ELF-1 (cell line): ENCODE measurements at regions not wholly inside any gene's neighbourhood (a gene's known extent, or its start where the extent isn't known, plus 50 kb on each side); places are given as distances from the start of the nearest gene placed in this dataset.
"Not testable (repeated sequence)": the region's sequence is repeated elsewhere in the genome, so short reads cannot be mapped to it uniquely, and the experiment has no call there.

ENCODE experiments used
- DNase-seq: peaks from one replicate; pipeline ENCODE4 v3.0.0-alpha.2; 2016; ENCODE audit warnings: low read depth, low spot score

GRCh38 chr18:43714343-43715010, 437.2 kb upstream of the SYT4 start:
- DNase-seq, result no peak

GRCh38 chr18:43719267-43719795, 442.0 kb upstream of the SYT4 start:
- peak; percentile 90 for DNase-seq

DNA sequence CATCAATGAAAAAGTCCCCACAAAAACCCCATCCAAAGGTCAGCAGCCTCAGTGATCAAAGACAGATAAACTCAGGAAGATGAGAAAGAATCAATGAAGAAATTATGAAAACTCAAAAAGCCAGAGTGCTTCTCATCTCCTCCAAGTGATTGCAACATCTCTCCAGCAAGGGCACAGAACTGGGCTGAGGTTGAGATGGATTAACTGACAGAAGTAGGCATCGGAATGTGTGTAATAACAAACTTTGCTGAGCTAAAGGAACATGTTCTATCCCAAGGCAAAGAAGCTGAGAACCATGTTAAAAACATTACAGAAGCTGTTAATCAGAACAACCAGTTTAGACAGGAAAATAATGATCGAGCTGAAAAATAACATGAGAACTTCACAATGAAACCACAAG, 442.8 kb upstream of the SYT4 start:
- DNase-seq, result no peak

DNA sequence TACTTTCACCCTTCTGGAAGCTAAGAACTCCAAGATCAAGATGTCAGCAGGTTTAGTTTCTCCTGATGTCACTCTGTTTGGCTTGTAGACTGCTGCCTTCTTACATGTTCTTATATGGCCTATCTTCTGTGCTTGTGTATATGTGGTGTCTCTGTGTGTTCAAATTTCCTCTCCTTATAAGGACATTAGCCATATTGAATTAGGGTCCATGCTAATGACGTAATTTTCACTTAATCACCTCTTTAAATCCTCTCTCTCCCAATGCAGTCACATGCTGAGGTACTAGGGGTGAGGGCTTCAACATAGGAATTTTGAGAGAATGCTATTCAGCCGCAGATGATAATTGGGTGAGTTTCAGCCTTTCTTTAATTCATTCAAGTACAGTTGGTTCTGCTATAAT, 458.3 kb upstream of the SYT4 start:
- DNase-seq, result no peak

DNA sequence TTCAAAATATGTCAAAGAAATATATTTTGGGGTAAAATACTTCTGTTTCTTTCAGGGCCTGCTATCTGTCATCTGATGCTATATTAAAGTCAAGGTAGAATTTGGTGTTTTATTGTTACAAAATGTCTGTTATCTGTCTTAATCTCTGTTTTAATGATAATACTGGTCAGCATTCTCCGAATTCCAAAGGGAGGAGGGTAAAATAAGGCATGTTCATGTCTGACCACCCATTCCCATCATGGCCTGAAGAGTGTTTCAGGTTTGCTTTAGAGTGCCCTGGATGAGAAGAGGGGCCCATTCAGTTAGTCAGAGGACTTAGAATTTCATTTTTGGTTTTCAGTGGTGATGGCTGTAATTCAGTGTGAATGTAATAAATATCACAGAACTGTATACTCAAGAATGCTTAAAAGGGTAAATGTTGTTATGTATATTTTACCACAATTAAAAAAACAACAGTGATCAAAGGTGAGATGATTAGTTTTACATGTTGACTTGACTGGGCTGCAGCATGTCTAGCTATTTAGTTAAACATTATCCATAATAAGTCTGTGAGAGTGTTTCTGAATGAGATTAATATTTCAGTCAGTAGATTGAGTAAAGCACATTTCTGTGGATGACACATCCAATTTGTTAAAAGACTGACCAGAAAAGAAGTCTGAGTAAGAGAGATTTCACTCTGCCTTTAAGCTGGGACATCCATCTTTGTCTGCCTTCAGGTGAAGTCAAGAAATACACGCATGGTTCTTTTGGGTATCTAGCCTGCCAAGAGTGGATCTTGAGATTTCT, 467.9 kb upstream of the SYT4 start:
- no peak for DNase-seq

GRCh38 chr18:43751203-43751602, 473.9 kb upstream of the SYT4 start:
- no peak for DNase-seq

- DNase-seq, result no peak
Observed at GRCh38 chr18:43751835-43752234, 474.5 kb upstream of the SYT4 start.

DNA sequence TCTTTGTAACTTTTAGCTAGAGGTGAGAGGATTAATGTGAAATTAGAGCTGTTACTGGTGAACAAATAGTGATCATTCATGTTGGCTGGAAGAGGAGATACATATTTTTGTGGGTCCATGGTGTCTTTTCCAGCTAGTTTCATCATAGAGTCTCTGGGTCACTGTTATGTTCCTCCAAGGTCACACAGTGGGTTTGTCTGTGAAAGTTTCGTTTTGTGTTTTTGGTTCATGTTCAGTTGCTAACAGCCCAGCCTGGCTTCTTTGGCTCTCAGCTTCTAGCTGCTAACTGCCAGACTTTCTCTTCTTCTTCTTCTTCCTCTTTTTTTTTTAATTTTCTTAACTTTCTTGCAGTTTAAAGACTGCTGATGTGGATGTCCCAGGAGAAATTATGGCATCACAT, 480.0 kb upstream of the SYT4 start:
- no peak for DNase-seq

DNA sequence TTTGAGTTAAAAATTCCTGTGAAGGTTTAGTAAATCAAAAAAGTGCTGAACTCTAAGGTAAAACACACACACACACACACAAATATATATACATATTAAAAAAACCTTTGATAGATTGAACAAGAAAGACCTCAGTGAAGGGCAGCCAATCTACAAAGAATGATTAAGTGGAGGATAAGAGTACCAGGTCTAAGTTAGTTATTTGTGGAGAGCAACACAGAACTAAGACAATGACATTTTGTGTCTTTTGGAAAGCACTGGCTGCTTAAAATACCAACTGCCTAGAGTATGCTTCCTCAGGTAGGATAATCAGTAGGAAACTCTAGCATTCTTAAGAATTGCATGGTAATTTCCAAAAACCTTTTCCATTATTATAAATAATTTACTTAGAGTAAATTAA, 481.4 kb upstream of the SYT4 start:
- no peak for DNase-seq

DNA sequence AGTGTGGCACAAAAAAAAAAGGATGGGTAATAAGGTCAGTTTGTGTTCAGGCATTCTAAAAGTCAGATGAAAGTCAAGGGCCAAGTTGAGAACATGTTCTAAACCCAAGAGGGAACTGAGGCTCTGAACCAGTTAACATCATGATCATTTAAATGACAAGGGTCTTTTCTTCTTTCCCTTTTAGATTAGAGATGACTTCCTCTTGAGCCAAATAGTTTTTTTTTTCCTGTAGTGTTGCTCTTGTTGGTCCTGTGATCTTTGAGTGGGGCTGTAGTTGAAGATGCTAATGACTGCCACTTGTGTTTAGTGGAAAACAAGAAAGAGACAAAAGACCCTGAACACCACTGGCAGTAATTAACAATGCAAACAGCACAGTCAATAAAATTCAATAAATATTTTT, 482.7 kb upstream of the SYT4 start:
- DNase-seq, result peak; percentile 6

DNA sequence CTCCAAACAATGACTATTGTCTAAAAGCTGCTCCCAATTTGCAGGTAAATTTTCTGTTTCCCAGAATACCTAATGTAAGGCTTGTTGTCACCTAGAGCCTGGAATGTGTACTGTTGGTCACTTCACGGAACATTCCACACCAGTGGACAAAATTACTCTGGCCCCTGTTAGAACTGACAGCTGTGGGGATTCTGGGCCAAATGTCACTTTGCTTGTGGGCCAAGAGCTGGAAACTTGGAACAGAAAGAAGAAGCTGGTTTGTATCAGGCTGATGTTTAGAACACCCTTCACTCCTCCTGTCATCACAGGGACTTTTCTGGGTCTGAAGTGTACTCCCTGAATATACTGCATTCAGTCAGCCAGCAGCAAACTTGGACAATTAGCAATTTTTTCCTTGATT, 495.6 kb upstream of the SYT4 start:
- DNase-seq, result no peak

DNA sequence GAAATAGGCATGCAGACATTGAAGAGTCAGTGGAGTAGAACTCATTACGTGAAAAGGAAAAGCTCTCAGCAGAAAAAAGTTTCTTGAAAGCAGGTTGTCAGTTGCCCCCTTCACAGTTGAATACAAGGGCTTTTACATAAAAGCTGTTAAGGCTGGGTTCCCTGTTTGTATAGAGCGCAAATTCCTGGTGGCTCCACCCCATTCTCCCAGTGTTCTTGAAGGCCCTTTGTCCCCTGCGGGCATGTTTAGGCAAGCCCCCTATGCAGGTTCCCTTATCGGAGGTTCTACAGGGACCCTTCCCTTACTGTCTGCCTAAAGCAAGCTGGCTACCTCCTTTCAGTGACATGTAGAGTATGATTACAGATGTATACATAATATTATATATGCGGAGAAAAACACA, 497.2 kb upstream of the SYT4 start:
- DNase-seq, result peak; percentile 85

DNA sequence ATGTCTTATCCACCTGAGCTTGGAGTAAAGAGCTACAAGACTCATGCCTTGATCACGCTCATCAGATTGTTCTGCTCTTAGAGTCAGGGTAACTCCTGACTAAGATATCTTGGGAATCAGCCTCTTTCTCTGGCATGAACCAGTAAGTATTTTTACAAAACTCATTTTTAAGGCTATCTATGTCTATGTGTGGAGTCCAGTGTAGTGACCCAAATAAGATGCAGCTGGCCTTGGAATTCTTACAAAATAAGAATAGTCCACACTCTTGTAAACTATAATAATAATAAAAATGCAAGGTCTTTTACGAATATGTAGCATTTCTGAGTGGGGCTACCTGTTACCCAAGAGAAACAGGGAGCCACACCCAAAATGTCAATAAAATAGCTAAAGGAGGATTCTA, 498.3 kb upstream of the SYT4 start:
- no peak for DNase-seq

GRCh38 chr18:43776997-43777396, 499.7 kb upstream of the SYT4 start:
- DNase-seq, result no peak

DNA sequence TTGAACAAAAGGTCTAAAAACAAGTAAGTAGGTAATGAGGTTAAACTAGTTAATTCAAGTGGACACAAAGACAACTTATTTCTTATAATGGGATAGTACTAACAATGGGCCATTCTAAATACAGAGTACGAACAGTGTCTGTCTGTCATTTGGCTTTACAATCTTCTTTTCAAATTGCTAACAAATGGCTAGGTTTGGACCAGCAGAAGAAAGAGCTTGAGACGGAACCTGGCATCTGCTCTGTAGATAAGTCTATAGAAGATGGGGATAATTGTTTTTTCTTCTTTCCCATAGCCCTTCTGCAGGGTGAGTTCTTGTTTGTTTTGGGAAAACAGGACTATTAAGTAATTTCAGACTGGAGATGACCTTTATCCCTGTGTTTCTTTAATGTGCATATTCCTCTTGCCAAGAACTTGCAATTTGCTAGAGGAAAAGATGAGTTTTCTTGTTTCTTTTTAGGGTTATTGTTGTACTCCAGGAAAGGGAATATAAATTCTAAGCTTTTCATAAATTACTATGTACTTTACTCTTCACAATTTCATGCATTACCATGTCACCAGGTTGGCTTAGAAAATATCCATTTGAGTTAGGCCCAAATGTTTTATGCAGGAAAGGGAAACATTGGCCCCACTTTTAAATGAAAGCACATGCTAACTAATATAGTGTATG, 500.5 kb upstream of the SYT4 start:
- no peak for DNase-seq

GRCh38 chr18:43780782-43781340, 503.6 kb upstream of the SYT4 start:
- DNase-seq, result no peak

DNA sequence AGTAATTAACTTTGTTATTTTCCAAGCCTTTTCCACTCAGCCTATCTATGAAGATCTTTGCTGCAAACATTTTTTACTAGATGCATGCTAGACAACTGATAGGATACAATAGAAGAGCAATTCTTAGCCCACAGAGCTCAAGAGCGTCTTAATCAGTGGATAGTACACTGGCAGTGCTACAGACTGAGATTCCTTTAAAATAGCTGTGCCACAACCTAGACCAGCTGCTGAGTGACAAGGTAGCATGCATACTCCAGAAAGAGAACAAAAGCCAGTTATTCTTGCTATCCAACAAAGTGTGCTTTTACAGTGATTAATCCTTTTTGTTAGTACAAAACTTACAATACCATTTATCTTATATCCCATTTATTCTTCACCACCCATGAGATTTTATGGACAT, 507.9 kb upstream of the SYT4 start:
- DNase-seq, result no peak

DNA sequence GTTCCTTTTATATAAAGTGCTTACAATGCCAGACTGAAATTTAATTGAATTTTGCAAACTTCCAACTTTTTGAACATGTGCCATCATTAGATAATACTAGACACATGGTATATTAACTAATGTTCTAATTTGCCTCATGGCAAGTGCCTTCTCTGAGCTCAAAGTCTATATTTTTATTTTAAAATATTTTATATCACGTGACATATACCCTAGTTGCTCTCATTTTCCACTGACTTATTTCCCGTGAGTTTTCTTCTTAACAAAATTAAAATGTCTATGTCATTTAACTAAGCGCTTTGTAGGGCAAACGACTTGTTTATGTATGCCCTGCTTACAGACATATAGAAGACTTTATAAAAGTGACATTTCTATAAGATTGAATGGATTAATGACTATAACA, 509.6 kb upstream of the SYT4 start:
- DNase-seq, result no peak

- not testable (repeated sequence) for DNase-seq
Observed at GRCh38 chr18:43787721-43788120, 510.4 kb upstream of the SYT4 start.

DNA sequence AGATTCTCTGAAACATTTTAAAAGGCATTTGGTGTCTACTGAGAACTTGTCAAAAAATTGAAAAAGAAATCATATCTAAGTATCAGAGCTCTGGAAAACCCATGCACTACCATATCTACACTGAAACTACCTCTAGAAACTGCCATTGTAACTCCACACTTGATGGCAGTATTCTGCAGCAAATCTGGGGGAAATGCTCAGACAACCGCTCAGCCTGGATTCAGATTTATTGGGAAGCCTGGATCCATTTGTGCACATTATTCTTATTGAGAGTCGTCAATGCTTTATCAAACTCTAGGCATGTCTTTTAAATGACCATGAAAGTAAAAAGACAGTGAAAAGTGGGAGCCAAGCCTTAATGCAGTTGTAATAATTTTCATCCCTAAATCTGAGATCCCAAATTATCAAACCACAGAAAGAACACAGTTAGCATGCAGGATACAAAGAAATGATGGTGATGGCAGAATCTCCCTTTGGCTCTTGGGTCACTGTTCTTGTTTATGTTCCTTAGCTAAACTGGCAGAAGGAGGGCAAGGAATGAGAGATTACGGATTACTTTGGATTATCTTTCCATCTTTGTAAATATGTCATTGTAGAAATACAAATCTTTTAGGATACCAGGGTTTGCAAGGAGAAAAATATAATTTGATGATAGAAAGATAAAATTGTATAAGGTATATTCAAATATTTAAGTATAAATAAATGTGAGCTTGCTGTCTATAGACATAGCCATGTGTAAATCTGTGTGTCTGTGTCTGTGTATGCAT, 512.1 kb upstream of the SYT4 start:
- DNase-seq, result no peak

DNA sequence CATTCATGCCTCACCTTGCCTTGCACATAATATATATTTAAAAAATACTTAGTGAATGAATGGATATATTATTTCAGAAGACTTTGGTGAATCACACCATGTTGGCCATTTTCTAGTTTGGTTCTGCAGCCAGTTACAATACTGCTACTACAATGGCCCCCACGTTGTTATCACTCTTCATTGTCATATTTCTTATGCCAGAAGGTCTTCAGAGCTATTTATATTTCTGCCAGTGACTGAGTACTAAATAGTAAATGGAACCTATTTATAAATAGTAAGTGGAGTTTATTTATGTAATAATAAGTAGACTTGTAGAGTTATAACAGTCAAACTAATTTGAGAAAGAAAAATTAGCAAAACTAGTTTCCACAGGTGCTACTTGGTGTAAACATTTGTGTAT, 516.6 kb upstream of the SYT4 start:
- DNase-seq, result no peak

DNA sequence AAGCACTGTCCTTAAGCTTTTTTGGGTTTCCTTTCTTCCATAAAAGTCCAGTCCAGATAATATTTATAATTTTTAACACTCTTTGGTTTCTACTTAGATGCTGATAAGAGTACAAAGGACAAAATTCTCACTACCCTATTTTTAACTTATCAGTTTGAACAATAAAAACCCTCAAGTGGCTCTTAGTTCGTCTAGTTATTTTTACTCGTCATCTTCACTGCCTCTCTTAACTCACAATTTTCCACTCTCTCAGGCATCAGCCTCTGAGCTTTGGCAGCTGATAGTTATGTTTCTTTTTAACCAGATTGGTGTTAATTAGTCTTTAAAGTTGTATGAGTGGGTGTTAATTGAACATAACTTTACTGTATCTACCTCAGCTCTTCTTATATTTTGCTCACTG, 517.1 kb upstream of the SYT4 start:
- DNase-seq, result no peak
